Central memory CD4-positive, alpha-beta T cell (primary cell): ENCODE measurements at regions not wholly inside any gene's neighbourhood (a gene's known extent, or its start where the extent isn't known, plus 50 kb on each side); places are given as distances from the start of the nearest gene placed in this dataset.

Source experiments
- DNase-seq: peaks from one replicate; pipeline ENCODE4 v3.0.0; 2022

DNA sequence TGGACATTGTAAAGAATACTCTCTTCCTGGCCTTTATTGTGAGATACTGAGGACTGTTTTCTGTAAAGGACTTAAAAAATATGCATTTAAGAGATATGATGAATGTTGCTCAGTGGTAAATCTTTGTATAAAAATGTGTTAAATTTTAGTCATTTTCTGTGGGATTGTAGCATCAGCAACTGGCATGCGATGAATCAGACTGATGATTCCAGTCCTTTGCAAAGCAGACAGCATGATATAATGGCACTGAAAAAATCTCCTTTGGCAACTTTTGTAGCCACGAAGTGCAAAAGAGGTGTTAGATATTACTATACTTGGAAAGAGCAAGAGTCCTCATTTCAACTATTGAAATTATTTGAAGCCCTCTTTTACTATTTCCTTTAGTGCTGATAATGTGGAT is 678.7 kb downstream of the PLCL1 start:
- DNase-seq, result no peak

DNA sequence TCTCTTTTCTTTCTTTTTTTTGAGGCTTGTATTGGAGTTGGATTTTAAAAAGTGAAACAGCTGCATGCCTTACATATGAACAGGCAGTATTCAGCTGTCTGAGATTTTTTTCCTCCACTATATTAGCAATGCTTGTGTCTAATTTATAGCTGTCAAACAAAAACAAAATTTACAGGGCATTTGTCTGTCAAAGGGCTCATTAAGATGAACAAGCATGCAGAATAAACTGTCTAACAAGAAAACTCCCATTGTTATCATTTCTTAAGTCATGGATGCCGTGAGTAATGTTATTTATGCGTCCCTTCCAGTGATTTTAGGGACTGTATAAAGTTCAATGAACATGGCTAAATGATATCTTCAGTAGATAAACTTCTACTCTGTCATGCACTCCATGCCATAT is 674.7 kb downstream of the PLCL1 start:
- no peak for DNase-seq

DNA sequence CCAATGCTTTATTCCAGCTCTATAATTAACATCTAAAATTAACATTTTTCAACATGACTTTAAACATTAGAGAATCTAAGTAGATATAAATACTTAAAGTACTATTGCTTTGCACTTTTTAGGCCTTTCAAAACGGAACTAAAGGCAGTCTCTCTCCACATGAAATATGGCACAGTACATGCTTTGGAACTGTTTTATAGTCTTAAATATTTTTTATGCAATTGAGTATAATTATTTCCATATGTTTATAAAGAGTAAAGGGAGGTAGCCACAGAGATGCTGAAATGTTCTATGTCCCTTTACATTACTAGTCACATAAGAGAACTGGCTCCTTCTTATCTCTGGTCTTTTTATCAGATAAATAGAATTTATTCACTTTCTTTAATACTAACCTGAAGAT is 674.0 kb downstream of the PLCL1 start:
- DNase-seq, result no peak

DNA sequence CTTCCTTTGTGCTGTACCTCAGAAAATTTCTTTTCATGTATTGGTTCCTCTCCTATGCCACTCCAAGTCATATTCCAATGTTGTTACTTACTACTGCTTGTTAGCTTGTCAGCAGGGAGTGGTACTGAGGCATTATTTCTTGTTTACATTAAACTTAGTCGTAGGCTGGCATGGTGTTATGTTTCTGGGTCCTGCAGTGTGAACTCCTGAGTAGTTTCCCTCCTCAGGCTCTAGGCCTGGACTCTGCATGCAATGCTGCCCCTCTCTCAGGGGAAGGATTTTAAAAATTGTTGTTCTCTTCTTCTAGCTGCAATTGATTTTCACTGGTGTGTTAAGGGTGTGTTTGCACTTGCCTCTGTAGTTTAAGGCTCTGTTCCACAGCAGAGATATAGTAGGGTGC is 671.6 kb downstream of the PLCL1 start:
- DNase-seq, result no peak

DNA sequence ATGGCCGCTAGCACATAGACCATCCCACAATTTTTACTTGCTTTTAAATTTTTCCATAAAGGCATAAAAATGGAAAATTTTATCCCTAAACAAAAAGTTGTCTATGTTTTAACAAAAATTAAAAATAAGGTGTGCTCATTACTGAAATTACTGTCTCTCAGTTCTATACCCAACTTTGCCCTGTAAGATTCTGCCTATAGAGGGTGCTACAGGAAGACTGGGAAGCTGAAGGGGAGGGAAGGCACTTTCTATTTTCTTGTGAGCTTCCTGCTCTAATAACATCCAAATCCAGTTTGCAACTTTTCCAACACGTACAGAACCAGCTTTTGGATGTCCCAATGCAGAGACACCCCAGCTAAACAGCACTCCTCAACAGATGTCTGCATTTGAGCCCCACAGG is 666.9 kb downstream of the PLCL1 start:
- DNase-seq, result no peak

DNA sequence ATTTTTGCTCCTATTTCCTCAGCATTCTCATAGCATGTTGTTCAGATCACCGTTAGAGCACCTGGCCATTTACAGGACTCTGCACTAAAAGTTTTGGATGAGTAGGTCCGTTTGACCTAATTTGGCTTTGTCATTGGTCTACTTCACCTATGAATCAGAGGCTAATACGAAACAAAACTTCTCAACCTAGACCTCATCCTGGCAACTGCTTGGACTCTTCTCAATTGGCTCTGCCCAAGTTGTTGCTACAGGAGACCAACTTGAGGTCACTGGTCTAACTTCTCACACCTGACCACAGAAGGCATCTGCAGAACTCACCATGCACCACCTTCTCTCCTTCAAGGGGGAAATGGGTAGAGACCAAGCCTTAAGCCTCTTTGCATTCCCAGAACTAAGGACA is 663.7 kb downstream of the PLCL1 start:
- no peak for DNase-seq

DNA sequence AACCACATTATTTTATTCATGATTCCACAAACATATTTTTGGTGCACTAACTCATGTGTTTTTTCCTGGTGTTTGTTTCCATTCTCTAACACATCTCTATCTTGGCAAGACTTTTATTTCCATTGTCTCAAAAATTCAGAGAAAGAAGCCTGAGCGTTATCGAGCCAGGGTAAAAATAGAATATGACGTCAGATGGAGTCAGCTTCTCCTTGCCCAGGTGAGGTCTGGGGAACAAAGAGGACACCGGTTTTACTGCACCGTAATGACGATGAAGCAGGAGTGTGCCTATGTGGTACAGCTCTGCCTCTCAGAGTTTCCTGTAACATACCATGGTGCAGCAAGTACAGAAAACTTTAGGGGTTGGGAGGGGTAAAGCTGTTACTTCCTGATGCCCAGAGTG is 661.6 kb downstream of the PLCL1 start:
- no peak for DNase-seq

DNA sequence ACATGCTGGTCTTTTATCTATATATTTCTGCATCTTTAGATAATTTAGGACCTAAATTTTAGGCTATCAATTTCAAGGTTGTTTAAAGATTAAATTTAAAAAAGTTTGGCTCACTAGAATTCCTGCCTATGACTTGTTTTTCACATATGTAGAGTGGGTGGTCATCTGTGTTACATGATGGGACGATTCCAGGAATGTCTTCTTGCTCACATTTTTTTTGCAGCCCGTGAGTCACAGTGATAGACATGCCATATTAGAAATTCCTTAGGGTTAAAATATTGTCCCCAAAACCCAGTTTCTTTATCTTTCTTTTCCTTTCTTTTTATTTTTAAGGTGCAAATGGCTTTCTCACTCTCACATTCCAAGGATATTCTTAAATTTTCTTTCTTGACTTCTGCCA is 652.0 kb downstream of the PLCL1 start:
- no peak for DNase-seq

DNA sequence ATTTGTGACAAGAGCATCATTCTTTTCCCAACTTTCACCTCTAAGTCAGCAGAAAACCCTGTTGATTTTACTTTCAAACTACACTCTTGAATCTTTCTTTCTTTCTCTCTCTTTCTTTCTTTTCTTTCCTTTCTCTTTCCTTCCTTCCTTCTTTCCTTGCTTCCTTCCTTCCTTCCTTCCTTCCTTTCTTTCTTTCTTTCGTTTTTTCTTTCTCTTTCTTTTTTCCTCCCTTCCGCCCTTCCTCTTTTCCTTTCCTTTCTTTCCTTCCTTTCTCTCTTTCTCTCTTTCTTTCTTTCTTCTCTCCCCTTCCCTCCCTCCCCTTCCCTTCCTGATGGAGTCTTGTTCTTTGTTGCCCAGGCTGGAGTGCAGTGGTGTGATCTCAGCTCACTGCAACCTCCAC is 649.5 kb downstream of the PLCL1 start:
- no peak for DNase-seq

DNA sequence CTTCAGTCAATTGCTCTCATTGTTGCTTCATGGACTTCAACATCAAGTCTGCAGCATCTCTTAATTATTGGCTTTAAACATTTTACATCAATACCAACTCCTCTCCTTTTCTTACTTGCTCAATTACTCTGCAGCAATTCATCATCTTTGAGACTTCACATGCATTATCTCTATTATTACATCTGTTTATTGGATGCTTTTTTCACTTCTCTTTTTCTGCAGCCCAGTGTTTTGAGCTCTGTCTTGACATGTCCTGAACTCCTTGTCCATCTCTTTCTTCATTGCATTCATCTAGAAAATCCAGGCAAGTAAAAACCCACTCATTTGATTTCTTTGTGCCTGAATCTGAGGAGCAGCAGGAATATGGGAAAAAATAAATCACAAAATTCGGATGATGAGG is 647.9 kb downstream of the PLCL1 start:
- no peak for DNase-seq

DNA sequence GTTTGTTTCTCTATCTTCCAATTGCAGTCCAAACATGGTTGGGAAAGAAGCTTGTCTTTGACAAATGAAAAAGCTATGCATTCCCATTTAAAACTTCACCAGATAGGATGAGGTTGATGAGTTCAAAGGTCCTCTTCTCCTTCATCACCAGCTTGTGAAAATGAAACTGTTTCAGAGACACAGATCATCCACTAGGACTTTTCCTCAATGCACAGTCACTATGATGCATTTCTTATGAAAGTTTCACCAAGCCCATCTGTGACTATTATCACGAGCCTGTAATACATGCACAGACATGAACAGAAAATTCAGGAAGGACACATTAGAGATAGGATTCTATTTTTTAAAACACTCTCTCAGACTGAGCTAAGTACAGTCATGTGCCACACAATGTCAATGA is 644.4 kb downstream of the PLCL1 start:
- DNase-seq, result no peak

DNA sequence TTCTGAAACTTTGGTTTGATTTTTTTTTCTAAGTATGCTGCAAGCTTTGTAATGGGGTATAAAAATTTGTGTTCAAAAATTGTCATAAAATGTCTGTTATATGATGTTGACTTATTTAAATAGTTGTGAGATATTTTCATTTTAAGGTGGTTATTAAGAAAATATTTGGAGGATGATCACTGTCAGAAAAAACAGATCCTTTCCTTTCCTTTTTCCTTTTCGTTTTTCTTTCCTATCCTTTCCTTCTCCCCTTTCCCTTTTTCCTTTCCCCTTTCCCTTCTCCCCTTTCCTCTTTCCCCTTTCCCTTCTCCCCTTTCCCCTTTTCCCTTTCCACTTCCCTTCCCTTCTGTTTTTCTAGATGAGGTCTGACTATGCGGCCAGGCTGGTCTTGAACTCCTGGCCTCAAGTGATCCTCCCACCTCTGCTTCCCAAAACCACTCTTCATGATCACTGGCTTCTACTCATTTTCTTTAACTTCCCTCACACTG is 640.5 kb downstream of the PLCL1 start:
- no peak for DNase-seq

DNA sequence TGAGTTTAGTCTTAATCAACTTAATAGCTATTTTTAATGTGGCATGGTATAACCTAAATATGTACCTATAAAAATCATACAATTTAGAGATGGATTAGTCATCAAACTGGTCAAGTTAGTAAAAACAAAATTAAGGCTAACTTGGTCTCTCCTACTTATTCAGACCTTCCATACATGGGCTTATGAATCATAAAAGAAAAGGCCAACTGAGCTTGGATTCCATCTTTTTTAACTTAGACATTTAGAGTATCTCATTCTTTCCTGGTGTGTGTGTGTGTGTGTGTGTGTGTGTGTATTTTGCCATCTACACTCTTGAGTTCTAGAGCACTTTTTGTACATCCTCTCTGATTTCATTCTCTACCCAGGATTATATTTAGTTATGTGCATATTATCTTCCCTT is 637.5 kb downstream of the PLCL1 start:
- DNase-seq, result no peak

DNA sequence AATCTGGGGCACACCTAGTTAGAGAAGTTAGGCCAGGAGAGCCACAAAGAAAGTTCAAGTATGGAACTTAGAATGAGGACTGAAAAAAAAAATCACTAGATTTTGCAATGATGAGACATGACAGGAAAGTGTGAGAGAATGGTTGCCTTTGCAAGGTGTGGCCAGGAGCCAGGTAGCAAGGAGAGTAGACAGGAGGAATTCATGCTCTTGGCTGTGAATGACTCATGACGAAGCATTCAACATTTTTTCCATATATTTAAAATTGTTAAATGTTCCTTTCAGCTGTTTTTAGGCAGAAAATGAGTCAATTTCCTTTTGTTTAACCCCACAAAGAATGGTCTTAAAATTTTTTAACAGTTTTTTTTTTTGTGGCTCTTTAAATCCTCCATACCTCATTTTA is 636.9 kb downstream of the PLCL1 start:
- DNase-seq, result no peak

DNA sequence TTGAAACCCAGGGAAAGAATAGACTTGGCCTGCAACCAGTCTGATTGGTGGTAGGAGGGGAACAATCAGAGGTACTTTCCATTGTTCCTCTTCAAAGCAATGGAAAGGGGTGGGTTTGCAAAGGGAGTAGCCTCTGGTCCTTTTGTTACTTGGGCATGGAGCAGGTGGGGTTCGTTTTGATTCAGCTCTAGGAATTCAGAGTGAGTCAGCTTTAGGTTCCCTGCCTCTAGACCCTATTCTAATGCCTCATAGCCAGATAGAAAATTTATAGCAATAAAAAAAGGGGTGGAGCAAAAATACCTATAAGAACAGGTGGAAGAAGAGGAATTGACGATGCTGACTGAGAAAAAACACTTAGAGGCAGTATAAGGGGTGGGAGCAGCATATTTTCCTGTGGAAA is 636.4 kb downstream of the PLCL1 start:
- no peak for DNase-seq

DNA sequence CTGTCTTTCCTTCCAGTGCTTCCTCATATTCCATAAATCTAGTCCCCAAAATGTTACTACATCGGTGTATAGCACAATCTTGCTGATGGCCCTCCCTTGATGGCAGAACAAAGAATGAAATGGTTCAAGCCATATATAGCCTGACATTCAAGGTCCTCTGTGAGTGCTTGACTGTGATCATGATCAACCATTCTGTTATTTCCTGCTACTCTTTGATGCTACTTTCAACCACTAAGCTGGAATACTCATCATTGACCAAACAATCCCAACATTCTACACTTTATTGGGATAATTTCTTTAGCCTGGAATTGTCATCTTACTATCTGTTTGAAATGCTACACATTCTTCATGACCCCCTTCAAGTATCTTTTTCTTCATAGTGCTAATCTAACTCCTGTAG is 633.9 kb downstream of the PLCL1 start:
- no peak for DNase-seq

DNA sequence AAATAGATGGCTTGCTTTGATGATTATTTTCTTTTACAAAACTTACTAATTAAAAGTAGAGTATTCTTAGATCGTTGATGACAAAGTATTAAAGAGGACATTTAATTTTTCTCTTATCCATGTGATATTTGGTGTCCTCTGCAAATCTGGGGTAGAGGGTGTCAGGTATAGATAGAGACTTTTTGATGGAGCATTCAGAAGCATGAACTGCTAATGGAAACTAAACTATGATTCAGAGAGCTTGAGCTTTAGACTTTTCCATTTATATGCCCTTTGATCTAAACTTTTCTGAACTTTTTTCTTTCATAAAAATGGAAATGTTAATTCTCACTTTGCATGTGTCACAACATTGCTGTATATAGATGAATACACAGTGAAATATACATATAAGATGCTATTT is 619.7 kb downstream of the PLCL1 start:
- no peak for DNase-seq

DNA sequence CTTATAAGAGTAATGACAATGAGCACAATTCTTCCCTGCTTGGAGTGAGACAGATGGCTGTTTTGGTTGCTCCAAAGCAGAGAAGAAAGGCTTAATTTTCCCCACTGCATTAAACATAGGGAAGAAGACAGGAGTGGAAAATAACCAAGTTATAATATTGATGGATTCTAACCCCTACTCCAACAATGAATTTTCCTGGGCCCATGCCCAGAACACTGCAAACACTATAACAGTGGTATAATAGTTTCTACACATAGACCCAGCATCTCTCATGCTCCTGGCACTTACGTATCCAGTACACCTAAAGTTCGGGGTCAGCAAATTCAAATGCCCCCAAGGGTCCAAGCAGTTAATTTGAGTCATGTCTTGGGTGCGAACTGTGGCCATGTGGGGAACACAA is 613.4 kb downstream of the PLCL1 start:
- DNase-seq, result no peak

DNA sequence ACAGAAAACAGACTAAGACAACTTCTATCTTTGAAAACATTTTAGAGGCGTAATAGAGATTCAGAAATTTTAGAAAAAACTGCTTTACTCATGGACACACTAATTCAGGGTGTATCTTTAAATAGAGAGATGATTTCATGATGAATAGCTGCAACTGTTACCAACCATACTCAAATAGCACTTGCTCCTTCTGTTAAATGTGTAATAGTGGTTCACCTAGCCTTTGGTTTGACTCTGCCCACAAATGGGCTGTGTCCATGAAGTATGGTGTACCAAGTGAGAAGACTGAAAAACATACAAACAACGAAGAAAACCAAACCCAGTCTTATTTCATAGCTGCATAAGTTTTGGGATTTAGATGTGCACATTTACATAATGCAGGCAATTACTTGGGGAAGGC is 610.6 kb downstream of the PLCL1 start:
- DNase-seq, result no peak

DNA sequence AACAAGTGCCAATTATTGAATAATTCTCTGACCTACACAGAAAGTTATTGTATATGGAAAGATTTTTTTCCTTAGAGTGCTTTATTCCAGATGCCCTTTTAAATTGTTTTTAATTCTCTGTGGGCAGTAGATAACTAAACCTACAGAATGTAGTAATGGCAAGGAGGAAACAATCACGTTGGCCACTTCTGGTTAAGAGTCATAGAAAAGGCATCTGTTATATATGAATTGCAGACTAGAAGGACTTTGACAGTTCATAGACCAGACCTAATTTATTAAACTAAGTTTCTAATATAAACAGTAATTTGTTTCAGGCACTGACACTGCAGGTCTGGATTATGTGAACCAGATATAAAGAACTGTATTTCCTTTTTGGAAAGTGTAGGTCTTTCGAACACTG is 607.5 kb downstream of the PLCL1 start:
- DNase-seq, result no peak

DNA sequence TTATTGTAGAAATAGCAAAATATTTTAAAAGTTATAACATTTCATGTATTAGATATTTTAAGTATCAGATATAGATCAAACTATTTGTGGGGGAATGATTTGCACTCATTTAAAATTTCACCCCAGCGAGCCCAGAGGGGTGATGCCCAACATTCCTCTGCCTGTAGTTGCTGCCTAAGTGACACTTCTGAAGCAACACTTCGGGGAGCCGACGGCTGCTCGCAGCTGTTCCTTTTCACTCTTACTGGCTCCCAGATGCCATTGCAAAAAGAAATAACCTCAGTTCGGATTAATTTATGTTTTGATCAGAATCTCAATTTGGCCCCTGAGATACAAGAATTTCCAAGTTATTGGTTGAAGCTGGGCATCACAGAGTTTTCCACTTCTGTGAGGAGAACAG is 603.8 kb downstream of the PLCL1 start:
- no peak for DNase-seq

DNA sequence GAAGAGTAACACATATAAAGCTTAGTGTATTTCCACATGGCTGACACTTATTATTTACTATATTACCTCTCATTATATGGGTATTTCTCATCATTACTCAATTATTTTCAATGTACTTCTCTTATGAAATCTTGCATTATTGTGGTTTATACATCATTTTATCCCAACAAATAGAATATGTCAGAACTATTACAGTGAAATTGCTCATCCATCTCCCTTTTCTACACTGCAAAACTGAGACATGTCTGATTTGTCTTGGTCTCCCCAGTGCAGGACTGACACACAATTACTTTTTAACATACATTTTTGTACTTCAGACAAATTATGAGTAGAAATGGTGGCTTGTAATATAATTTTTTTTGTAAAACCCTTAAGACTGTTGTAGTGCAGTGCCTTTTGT is 600.9 kb downstream of the PLCL1 start:
- no peak for DNase-seq

DNA sequence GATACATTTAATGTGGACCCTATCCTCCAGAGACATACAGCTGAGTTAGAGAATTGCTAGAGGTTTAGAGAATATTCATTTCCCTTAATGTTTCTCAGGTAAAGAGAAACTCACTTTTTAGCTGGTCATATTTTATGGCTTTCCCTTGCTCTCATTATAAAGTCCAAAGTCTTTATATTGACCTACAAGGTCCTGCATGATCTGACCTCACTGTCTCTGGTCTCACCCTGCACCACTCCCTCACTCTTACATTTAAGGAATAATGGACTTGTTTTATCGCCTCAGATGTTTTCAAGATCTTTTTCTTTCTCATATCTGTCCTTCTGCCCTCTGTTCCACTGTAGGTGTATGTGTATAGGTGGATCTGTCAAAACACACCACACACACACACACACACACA is 597.3 kb downstream of the PLCL1 start:
- no peak for DNase-seq

DNA sequence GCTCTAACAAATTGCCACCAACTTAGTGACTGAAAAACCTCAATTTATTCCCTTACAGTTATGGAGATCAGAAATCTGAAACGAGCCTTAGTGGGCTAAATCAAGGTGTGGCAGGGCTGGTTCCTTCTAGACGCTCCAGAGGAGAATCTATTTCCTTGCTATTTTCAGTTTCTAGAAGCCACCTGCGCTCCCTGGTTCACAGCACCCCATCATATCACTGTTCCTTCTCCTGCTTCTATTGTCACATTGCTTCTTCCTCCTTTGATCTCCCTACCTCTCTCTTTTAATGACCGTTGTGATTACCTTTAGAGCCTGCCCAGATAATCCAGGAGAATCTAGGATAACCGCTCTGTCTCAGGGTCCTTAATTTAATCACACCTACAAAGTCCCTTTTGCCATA is 596.6 kb downstream of the PLCL1 start:
- no peak for DNase-seq

DNA sequence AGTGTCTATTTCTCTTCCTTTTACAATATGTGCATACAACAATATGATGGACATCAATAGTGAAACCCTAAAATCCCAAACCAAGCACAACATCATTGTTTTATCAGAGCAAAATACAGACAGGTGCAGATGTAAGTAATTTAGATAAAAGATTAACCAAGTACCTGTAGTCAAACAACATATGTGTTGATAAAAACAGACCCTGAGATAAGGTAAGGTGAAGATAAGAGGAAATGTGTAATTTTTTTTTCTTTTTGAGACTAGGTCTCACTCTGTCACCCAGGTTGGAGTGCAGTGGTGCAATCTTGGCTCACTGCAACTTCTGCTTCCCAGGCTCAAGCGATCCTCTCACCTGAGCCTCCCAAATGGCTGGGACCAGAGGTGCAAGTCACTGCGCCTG is 589.8 kb downstream of the PLCL1 start:
- DNase-seq, result no peak

DNA sequence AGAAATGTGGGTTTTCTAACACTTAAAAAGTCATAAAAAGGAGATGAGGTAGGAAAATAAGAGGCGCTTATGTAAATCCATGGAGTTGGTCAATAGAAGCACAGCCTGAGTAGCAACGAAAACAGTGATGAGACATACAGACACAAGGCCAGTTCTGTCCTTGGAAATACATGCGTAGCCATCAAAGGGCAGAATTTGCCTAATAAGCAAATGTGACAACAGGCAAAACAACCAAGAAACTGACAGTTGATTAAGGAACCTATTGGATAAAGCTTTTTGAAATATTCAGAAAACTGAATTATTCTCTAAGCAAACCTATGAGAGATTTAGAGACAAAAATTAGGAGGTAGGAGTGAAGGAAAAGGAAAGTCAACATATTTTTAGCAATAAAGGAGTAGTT is 586.3 kb downstream of the PLCL1 start:
- no peak for DNase-seq
